PC-3 (cell line): ENCODE measurements at regions not wholly inside any gene's neighbourhood (a gene's known extent, or its start where the extent isn't known, plus 50 kb on each side); places are given as distances from the start of the nearest gene placed in this dataset.

Source experiments
- ATAC-seq: fragments of 200-7000 bp; cut with Tn5 transposase; 2 replicates; pipeline ENCODE4 v1.9.1; 2020; ENCODE audit warnings: mild to moderate bottlenecking, moderate library complexity
- BruUV-seq: library from RNA; stranded (reverse); fragments of 400-500 nt; replicated peaks from 2 replicates; lab custom pipeline; 2021; lab: Mats Ljungman, UMichigan
- CTCF ChIA-PET: fragments of 300-600 bp; sonication (Branson Sonifier 250); formaldehyde crosslinking; loops from one replicate; lab custom pipeline; 2022; ENCODE audit warnings: antibody characterized with exemption; lab: Charles Lee
- POLR2A ChIA-PET: fragments of 300-600 bp; sonication (Branson Sonifier 250); formaldehyde crosslinking; loops from one replicate; lab custom pipeline; 2022; ENCODE audit warnings: antibody characterized with exemption; ENCODE audit not compliant: unreplicated experiment; lab: Charles Lee
- DNase-seq: peaks from one replicate; pipeline ENCODE4 v3.0.0-alpha.2; 2015
- H2AFZ ChIP-seq: fragments of 300-600 bp; sonication (generic); 2 replicates; pipeline ENCODE4 v1.6.0; 2016; ENCODE audit warnings: antibody characterized with exemption, low read length
- H3F3A ChIP-seq: fragments of 300-600 bp; sonication (generic); one replicate; pipeline ENCODE4 v1.6.0; 2017; ENCODE audit warnings: antibody characterized with exemption, low read length, control low read depth, mild to moderate bottlenecking; ENCODE audit not compliant: unreplicated experiment
- H3K27ac ChIP-seq: fragments of 300-600 bp; sonication (generic); 2 replicates; pipeline ENCODE4 v1.5.1; 2016; ENCODE audit warnings: mild to moderate bottlenecking, low read length
- H3K27me3 ChIP-seq: fragments of 300-600 bp; sonication (generic); 2 replicates; pipeline ENCODE4 v1.6.1; 2016; ENCODE audit warnings: low read length, mixed read lengths
- H3K36me3 ChIP-seq: fragments of 300-600 bp; sonication (generic); 2 replicates; pipeline ENCODE4 v1.6.1; 2016; ENCODE audit warnings: low read depth, mixed run types, low read length, mixed read lengths
- H3K4me1 ChIP-seq: fragments of 300-600 bp; sonication (generic); 2 replicates; pipeline ENCODE4 v1.5.1; 2016; ENCODE audit warnings: low read length; ENCODE audit not compliant: insufficient read depth
- H3K4me2 ChIP-seq: fragments of 300-600 bp; sonication (generic); 2 replicates; pipeline ENCODE4 v1.6.0; 2016; ENCODE audit warnings: low read length
- H3K4me3 ChIP-seq: fragments of 300-600 bp; sonication (generic); 2 replicates; pipeline ENCODE4 v1.5.1; 2016; ENCODE audit warnings: mild to moderate bottlenecking, low read length, mixed read lengths
- H3K79me2 ChIP-seq: fragments of 300-600 bp; sonication (generic); 2 replicates; pipeline ENCODE4 v1.6.1; 2017; ENCODE audit warnings: low read length, mixed read lengths
- H3K9ac ChIP-seq: fragments of 300-600 bp; sonication (generic); 2 replicates; pipeline ENCODE4 v1.6.0; 2016; ENCODE audit warnings: mild to moderate bottlenecking, low read length
- H3K9me2 ChIP-seq: fragments of 300-600 bp; sonication (generic); replicated peaks from 2 replicates; pipeline ENCODE4 v1.6.1; 2016; ENCODE audit warnings: mixed run types, low read length, mixed read lengths
- H3K9me3 ChIP-seq: fragments of 300-600 bp; sonication (generic); 2 replicates; pipeline ENCODE4 v1.6.1; 2016; ENCODE audit warnings: low read length, mixed read lengths
- H4K20me1 ChIP-seq: fragments of 300-600 bp; sonication (generic); 2 replicates; pipeline ENCODE4 v1.6.1; 2016; ENCODE audit warnings: low read length, mixed read lengths
- CTCF ChIP-seq: fragments of 300-600 bp; sonication (generic); conservative IDR thresholded peaks from 2 replicates; pipeline ENCODE4 v1.5.1; 2017; ENCODE audit warnings: antibody characterized with exemption, low read depth, mild to moderate bottlenecking, low read length
- EZH2 ChIP-seq: fragments of 300-600 bp; sonication (generic); IDR thresholded peaks from one replicate; pipeline ENCODE4 v1.6.1; 2017; ENCODE audit warnings: antibody characterized with exemption, mild to moderate bottlenecking, low read length; ENCODE audit not compliant: unreplicated experiment
- EZH2phosphoT487 ChIP-seq: fragments of 300-600 bp; sonication (generic); IDR thresholded peaks from 2 replicates; pipeline ENCODE4 v1.6.1; 2018; ENCODE audit warnings: mild to moderate bottlenecking, antibody characterized with exemption, low read length, borderline replicate concordance
- intact Hi-C: fragments of 100-400 bp; cut with micrococcal nuclease; formaldehyde crosslinking; loops from 2 replicates; pipeline ENCODE4 v1.9.0; 2023

GRCh38 chr3:153008226-153008625 lies 153.8 kb upstream of the RAP2B start:
- intact Hi-C loops = no loop called here
- BruUV-seq = no TSS peak

GRCh38 chr3:153023896-153024295 lies 138.1 kb upstream of the RAP2B start:
- POLR2A ChIA-PET = interaction anchor here (0.6 kb wide), 1 partner anchor 150 kb away, joined by 3 read pairs; no protein-coding TSS in a partner anchor
- no peaks in the 10 kb centered on the region for H3K27me3 ChIP-seq
- H3K9me2 ChIP-seq = no peaks in the 10 kb centered on the region
- BruUV-seq = no TSS peak
- no peaks in the 10 kb centered on the region for H3K79me2 ChIP-seq
- no peak overlapping the region for H3K27ac ChIP-seq
- no peak overlapping the region for H3K9ac ChIP-seq
- no peaks in the 10 kb centered on the region for H3K36me3 ChIP-seq
- no peak overlapping the region for H2AFZ ChIP-seq
- H3K4me2 ChIP-seq = no peak overlapping the region
- CTCF ChIA-PET = interaction anchor here (0.6 kb wide), 2 partner anchors 9 to 418 kb away, joined by 4 read pairs; no protein-coding TSS in a partner anchor
- TF ChIP-seq EZH2 = no peak
- no peak for TF ChIP-seq CTCF
- TF ChIP-seq EZH2phosphoT487 = no peak
- no peaks in the 10 kb centered on the region for H4K20me1 ChIP-seq
- H3K4me3 ChIP-seq = no peak overlapping the region
- ATAC-seq (no peak), DNase-seq (no peak)
- no peaks in the 10 kb centered on the region for H3F3A ChIP-seq
- H3K4me1 ChIP-seq = no peaks in the 10 kb centered on the region
- H3K9me3 ChIP-seq = no peaks in the 10 kb centered on the region
- intact Hi-C loops = loop anchor here (5.0 kb wide), 1 partner anchor 327 kb away; no protein-coding TSS in a partner anchor

More at GRCh38 chr3:153008226-153008625, 153.8 kb upstream of the RAP2B start:
- ATAC-seq (no peak), DNase-seq (no peak)
- Histone ChIP-seq H3K27me3 (no peaks in the 10 kb centered on the region), H3K79me2 (no peaks in the 10 kb centered on the region), H3F3A (no peaks in the 10 kb centered on the region), H3K4me1 (no peaks in the 10 kb centered on the region), H3K4me3 (no peak overlapping the region), H2AFZ (no peak overlapping the region; the same call in 1 of the 2 replicates), H3K4me2 (no peak overlapping the region), H4K20me1 (no peaks in the 10 kb centered on the region), H3K9me2 (no peaks in the 10 kb centered on the region), H3K36me3 (no peaks in the 10 kb centered on the region), H3K9me3 (no peaks in the 10 kb centered on the region), H3K9ac (no peak overlapping the region), H3K27ac (no peak overlapping the region)
- CTCF ChIA-PET = no interaction called here
- no peak for TF ChIP-seq EZH2
- TF ChIP-seq CTCF = no peak
- no peak for TF ChIP-seq EZH2phosphoT487
- POLR2A ChIA-PET = no interaction called here

- no TSS peak for BruUV-seq
- Histone ChIP-seq H3F3A (no peaks in the 10 kb centered on the region), H3K36me3 (no peaks in the 10 kb centered on the region), H3K27ac (no peak overlapping the region), H3K9me2 (no peaks in the 10 kb centered on the region), H3K79me2 (no peaks in the 10 kb centered on the region), H3K4me3 (no peak overlapping the region), H3K9ac (no peak overlapping the region), H4K20me1 (no peaks in the 10 kb centered on the region), H3K4me2 (no peak overlapping the region), H2AFZ (no peak overlapping the region), H3K4me1 (no peaks in the 10 kb centered on the region), H3K27me3 (no peaks in the 10 kb centered on the region), H3K9me3 (no peaks in the 10 kb centered on the region)
- TF ChIP-seq CTCF (peak; percentile 91), EZH2phosphoT487 (no peak)
- ChIA-PET POLR2A (no interaction called here), CTCF (interaction anchor here (0.6 kb wide), 1 partner anchor 148 kb away, joined by 7 read pairs; no protein-coding TSS in a partner anchor)
- intact Hi-C loops = loop anchor here (1.0 to 5.0 kb wide), 7 partner anchors 265 to 991 kb away; no protein-coding TSS in a partner anchor
- peak; percentile 33 for ATAC-seq
- DNase-seq = peak; percentile 67
These were observed 136.0 kb upstream of the RAP2B start for GRCh38 chr3:153026026-153026425.
